ENCODE measurements at regions not wholly inside any gene's neighbourhood (a gene's known extent, or its start where the extent isn't known, plus 50 kb on each side); places are given as distances from the start of the nearest gene placed in this dataset.

GRCh38 chr5:123785162-123786071 lies 273.4 kb downstream of the CSNK1G3 start:
- no peak for TF ChIP-seq YY1 (tag by site-specific recombination; IDR thresholded peaks at IDR 0.05)
- TF ChIP-seq ZNF600 (tag by site-specific recombination; IDR thresholded peaks at IDR 0.05) = no peak
- TF ChIP-seq ZBTB17 (tag by site-specific recombination; IDR thresholded peaks at IDR 0.05) = no peak
- TF ChIP-seq ZNF501 (tag by site-specific recombination; IDR thresholded peaks at IDR 0.05) = no peak
- no peak for TF ChIP-seq ZBTB1 (tag by site-specific recombination; IDR thresholded peaks at IDR 0.05)
- no peak for TF ChIP-seq ZNF423 (tag by site-specific recombination; IDR thresholded peaks at IDR 0.05)
- TF ChIP-seq REST (tag by site-specific recombination; IDR thresholded peaks at IDR 0.05) = no peak
- TF ChIP-seq ZBTB11 (tag by site-specific recombination; conservative IDR thresholded peaks at IDR 0.05; ENCODE audit: low read depth) = no peak
- no peak for TF ChIP-seq ZNF639 (tag by site-specific recombination; IDR thresholded peaks at IDR 0.05)
- no peak for TF ChIP-seq CTCF (tag by site-specific recombination; IDR thresholded peaks at IDR 0.05)
- TF ChIP-seq GLI2 (tag by site-specific recombination; IDR thresholded peaks at IDR 0.05; ENCODE audit: borderline replicate concordance, low read depth) = no peak
- TF ChIP-seq ATF2 (tag by site-specific recombination; IDR thresholded peaks at IDR 0.05; ENCODE audit: low read depth) = no peak
- no peak for TF ChIP-seq ZNF335 (tag by site-specific recombination; conservative IDR thresholded peaks at IDR 0.05)

Data from HEK293 (cell line).